Naive thymus-derived CD4-positive, alpha-beta T cell (primary cell): ENCODE measurements at regions not wholly inside any gene's neighbourhood (a gene's known extent, or its start where the extent isn't known, plus 50 kb on each side); places are given as distances from the start of the nearest gene placed in this dataset.

Experiments used
- ATAC-seq: fragments of 150-1000 bp; cut with Tn5 transposase; 2 replicates; pipeline ENCODE4 v1.10.0; 2021; ENCODE audit warnings: mild to moderate bottlenecking, moderate library complexity
- CTCF ChIA-PET: fragments of 350-600 bp; sonication (Branson Sonifier 250); formaldehyde crosslinking; loops from one replicate; lab custom pipeline; 2021; ENCODE audit warnings: antibody characterized with exemption; lab: Charles Lee
- POLR2A ChIA-PET: fragments of 350-600 bp; sonication (Branson Sonifier 250); formaldehyde crosslinking; loops from one replicate; lab custom pipeline; 2021; ENCODE audit warnings: antibody characterized with exemption, inconsistent platforms; lab: Charles Lee
- DNase-seq, 9 donors: peaks; one replicate each; pipeline versions ENCODE4 v3.0.0 to v3.0.0-alpha.2; 2020 to 2022; ENCODE audit warnings: mixed read lengths in 1 of 9
- H3K27ac ChIP-seq: one replicate; pipeline ENCODE4 v1.7.0; 2013; ENCODE audit warnings: mild to moderate bottlenecking, low read depth, low read length, moderate library complexity
- H3K27me3 ChIP-seq, 2 donors: one replicate each; pipeline ENCODE4 v1.7.0; 2013; ENCODE audit warnings: low read length in 2 of 2, mild to moderate bottlenecking in 2 of 2, moderate library complexity in 2 of 2; ENCODE audit not compliant: control insufficient read depth in 2 of 2, insufficient read depth in 2 of 2
- H3K36me3 ChIP-seq, 3 experiments: 1 replicate in 2 of 3; 2 replicates in 1 of 3; pipeline ENCODE4 v1.7.0; 2013; ENCODE audit warnings: low read length in 3 of 3, mild to moderate bottlenecking in 3 of 3, moderate library complexity in 1 of 3; ENCODE audit not compliant: insufficient read depth in 3 of 3, control insufficient read depth in 2 of 3
- H3K4me1 ChIP-seq, 2 donors: one replicate each; pipeline ENCODE4 v1.7.0; 2013; ENCODE audit warnings: low read length in 2 of 2, mild to moderate bottlenecking in 2 of 2, moderate library complexity in 1 of 2; ENCODE audit not compliant: control insufficient read depth in 2 of 2, insufficient read depth in 2 of 2
- H3K4me3 ChIP-seq: 2 replicates; pipeline ENCODE4 v1.7.0; 2013; ENCODE audit warnings: mild to moderate bottlenecking, low read length
- H3K9me3 ChIP-seq, 3 experiments: 1 replicate in 2 of 3; 2 replicates in 1 of 3; pipeline ENCODE4 v1.7.0; 2013; ENCODE audit warnings: low read length in 3 of 3; ENCODE audit not compliant: control insufficient read depth in 2 of 3
- H3K27ac Mint-ChIP-seq, 9 donors: one replicate each; pipeline ENCODE4 v1.8.0; 2020 to 2022; ENCODE audit warnings: mixed read lengths in 9 of 9, mild to moderate bottlenecking in 8 of 9, moderate library complexity in 5 of 9, inconsistent platforms in 2 of 9
- H3K27me3 Mint-ChIP-seq, 5 donors: one replicate each; pipeline ENCODE4 v1.8.0; 2021 to 2022; ENCODE audit warnings: mixed read lengths in 5 of 5, mild to moderate bottlenecking in 1 of 5
- H3K36me3 Mint-ChIP-seq, 5 donors: one replicate each; pipeline ENCODE4 v1.8.0; 2020 to 2022; ENCODE audit warnings: mixed read lengths in 5 of 5, mild to moderate bottlenecking in 3 of 5, inconsistent platforms in 1 of 5
- H3K4me1 Mint-ChIP-seq, 7 donors: one replicate each; pipeline ENCODE4 v1.8.0; 2020 to 2022; ENCODE audit warnings: mixed read lengths in 7 of 7, mild to moderate bottlenecking in 3 of 7, inconsistent platforms in 1 of 7
- H3K4me3 Mint-ChIP-seq, 10 donors: one replicate each; pipeline ENCODE4 v1.8.0; 2020 to 2022; ENCODE audit warnings: mild to moderate bottlenecking in 10 of 10, mixed read lengths in 10 of 10, moderate library complexity in 6 of 10, inconsistent platforms in 2 of 10
- H3K9me3 Mint-ChIP-seq, 11 donors: one replicate each; pipeline ENCODE4 v1.8.0; 2020 to 2022; ENCODE audit warnings: mixed read lengths in 11 of 11, mild to moderate bottlenecking in 4 of 11, inconsistent platforms in 1 of 11, moderate library complexity in 1 of 11
- intact Hi-C, 2 donors: fragments of 100-400 bp; cut with micrococcal nuclease; formaldehyde crosslinking; loops; one replicate each; pipeline ENCODE4 v1.15.1; 2023

GRCh38 chr1:187047298-187047697 lies 218.5 kb downstream of the PLA2G4A start:
- no peaks in the 10 kb centered on the region for H3K27me3 ChIP-seq
- Mint-ChIP-seq H3K27me3 (peaks cover 0 to 15% (median 3%) of the 10 kb centered on the region in 5 donors), H3K9me3 (no peaks in the 10 kb centered on the region), H3K36me3 (no peaks in the 10 kb centered on the region), H3K27ac (no peak overlapping the region), H3K4me1 (peaks cover 0 to 1% (median 0%) of the 10 kb centered on the region in 7 donors), H3K4me3 (no peak overlapping the region)
- ChIA-PET CTCF (no interaction called here), POLR2A (no interaction called here)
- no peak overlapping the region for H3K27ac ChIP-seq
- DNase-seq, result no peak
- H3K4me1 ChIP-seq, result no peaks in the 10 kb centered on the region
- intact Hi-C loops, result no loop called here
- no peaks in the 10 kb centered on the region for H3K36me3 ChIP-seq
- H3K4me3 ChIP-seq, result no peak overlapping the region
- no peaks in the 10 kb centered on the region for H3K9me3 ChIP-seq
- no peak for ATAC-seq

- ATAC-seq, result peak; percentile 46
- no peak overlapping the region for H3K4me3 Mint-ChIP-seq
- CTCF ChIA-PET, result interaction anchor here (0.7 kb wide), 1 partner anchor 632 kb away, joined by 5 read pairs; no protein-coding TSS in a partner anchor
- H3K9me3 Mint-ChIP-seq, result no peaks in the 10 kb centered on the region
- Histone ChIP-seq H3K9me3 (no peaks in the 10 kb centered on the region), H3K4me1 (no peaks in the 10 kb centered on the region), H3K27me3 (no peaks in the 10 kb centered on the region), H3K27ac (no peak overlapping the region), H3K4me3 (no peak overlapping the region), H3K36me3 (no peaks in the 10 kb centered on the region)
- H3K27ac Mint-ChIP-seq, result no peak overlapping the region
- POLR2A ChIA-PET, result no interaction called here
- H3K36me3 Mint-ChIP-seq, result no peaks in the 10 kb centered on the region
- H3K4me1 Mint-ChIP-seq, result peaks cover 0 to 5% (median 0%) of the 10 kb centered on the region in 7 donors
- H3K27me3 Mint-ChIP-seq, result peaks cover 0 to 6% (median 0%) of the 10 kb centered on the region in 5 donors
- DNase-seq, result peak in 5 of 9 donors; percentile 20 to 42 (median 31)
- intact Hi-C loops, result loop anchor here in 1 of 2 donors (10.0 kb wide), 1 partner anchor 813 kb away; no protein-coding TSS in a partner anchor
These were observed 223.0 kb downstream of the PLA2G4A start for GRCh38 chr1:187051618-187052232.

DNA sequence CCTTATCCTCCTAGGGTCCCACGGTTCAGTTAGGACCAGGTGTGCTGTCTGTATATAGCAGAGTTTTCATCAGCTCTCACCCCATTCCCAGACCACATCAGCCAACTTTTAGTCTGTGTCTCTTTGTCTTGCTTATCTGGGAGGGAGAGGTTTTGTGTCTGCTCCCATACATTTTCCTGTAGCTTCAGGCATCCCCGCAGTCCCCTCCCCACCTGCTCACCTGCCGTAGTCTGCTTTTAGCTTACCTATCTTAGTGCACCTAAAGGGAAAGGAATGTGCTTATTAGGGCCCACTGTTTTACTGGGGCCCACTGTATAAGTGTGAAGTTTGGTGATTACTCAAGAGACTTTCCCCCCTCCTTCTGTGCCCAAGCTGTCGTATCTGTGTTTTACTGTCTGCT lies 225.1 kb downstream of the PLA2G4A start:
- no peak for DNase-seq
- Histone ChIP-seq H3K27me3 (no peaks in the 10 kb centered on the region), H3K4me3 (no peak overlapping the region), H3K4me1 (no peaks in the 10 kb centered on the region), H3K27ac (no peak overlapping the region), H3K9me3 (no peaks in the 10 kb centered on the region), H3K36me3 (no peaks in the 10 kb centered on the region)
- no peaks in the 10 kb centered on the region for H3K27me3 Mint-ChIP-seq
- ChIA-PET CTCF (no interaction called here), POLR2A (no interaction called here)
- no peak overlapping the region for H3K4me3 Mint-ChIP-seq
- H3K4me1 Mint-ChIP-seq, result peaks cover 0 to 5% (median 0%) of the 10 kb centered on the region in 7 donors
- H3K27ac Mint-ChIP-seq, result no peak overlapping the region
- ATAC-seq, result no peak
- intact Hi-C loops, result loop anchor here in 1 of 2 donors (10.0 kb wide), 1 partner anchor 811 kb away; no protein-coding TSS in a partner anchor
- H3K36me3 Mint-ChIP-seq, result no peaks in the 10 kb centered on the region
- H3K9me3 Mint-ChIP-seq, result no peaks in the 10 kb centered on the region

DNA sequence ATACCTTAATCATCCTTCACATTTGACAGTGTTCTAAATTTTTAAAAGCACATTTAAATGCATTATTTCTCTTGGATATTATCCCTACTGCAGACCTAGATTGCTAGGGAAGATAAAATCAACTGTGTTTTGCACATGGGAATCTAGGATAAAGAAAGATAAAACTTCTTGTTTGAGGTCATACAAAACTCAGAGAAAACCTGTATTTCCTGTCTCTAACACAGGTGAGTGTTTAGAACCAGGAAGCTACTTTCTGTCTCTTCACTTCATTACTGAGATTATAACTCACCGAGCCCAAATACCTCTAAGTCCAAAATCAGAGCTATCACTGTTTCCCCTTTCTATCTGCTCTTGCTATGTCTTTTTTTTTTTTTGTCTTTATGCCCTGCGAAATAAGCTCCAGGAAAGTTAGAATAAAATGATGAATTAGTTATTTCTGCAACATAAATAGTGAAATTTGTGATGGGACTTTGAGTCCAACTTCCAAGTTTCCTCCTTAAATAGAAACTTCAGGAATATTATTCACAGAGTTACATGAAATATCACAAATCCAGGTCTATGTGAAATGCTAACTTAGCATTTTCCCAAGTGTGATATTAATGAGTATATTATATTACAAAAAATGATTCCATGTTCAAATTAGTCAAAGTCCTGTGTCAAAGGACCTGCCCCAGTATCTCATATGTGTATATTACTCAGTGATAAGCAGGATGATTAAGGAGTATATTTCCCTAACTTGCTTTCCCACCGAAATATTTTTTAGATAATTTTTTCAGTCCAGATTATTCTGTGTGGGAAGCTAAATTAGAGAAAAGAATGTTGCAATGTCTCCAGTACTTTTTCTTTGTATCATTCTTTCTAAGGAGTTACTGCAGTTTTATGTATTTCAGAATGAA lies 226.4 kb downstream of the PLA2G4A start:
- DNase-seq (no peak), ATAC-seq (no peak)
- ChIA-PET POLR2A (no interaction called here), CTCF (no interaction called here)
- Mint-ChIP-seq H3K36me3 (no peaks in the 10 kb centered on the region), H3K4me3 (peak overlapping the region in 1 of 10 donors; percentile 2), H3K9me3 (no peaks in the 10 kb centered on the region), H3K27ac (no peak overlapping the region), H3K27me3 (peaks cover 0 to 4% (median 0%) of the 10 kb centered on the region in 5 donors), H3K4me1 (peaks cover 0 to 5% (median 0%) of the 10 kb centered on the region in 7 donors)
- no peak overlapping the region for H3K27ac ChIP-seq
- H3K4me3 ChIP-seq, result no peak overlapping the region
- H3K9me3 ChIP-seq, result no peaks in the 10 kb centered on the region
- intact Hi-C loops, result loop anchor here in 1 of 2 donors (10.0 kb wide), 1 partner anchor 810 kb away; no protein-coding TSS in a partner anchor
- no peaks in the 10 kb centered on the region for H3K4me1 ChIP-seq
- H3K27me3 ChIP-seq, result no peaks in the 10 kb centered on the region
- H3K36me3 ChIP-seq, result no peaks in the 10 kb centered on the region

- Mint-ChIP-seq H3K36me3 (no peaks in the 10 kb centered on the region), H3K27me3 (peaks cover 0 to 4% (median 0%) of the 10 kb centered on the region in 5 donors), H3K4me1 (no peaks in the 10 kb centered on the region), H3K9me3 (peaks cover 0 to 7% (median 0%) of the 10 kb centered on the region in 11 donors), H3K27ac (no peak overlapping the region), H3K4me3 (no peak overlapping the region)
- intact Hi-C loops, result no loop called here
- POLR2A ChIA-PET, result no interaction called here
- CTCF ChIA-PET, result no interaction called here
- H3K27me3 ChIP-seq, result no peaks in the 10 kb centered on the region
- H3K9me3 ChIP-seq, result no peaks in the 10 kb centered on the region
- H3K4me3 ChIP-seq, result no peak overlapping the region
- ATAC-seq, result no peak
- H3K4me1 ChIP-seq, result no peaks in the 10 kb centered on the region
- H3K36me3 ChIP-seq, result no peaks in the 10 kb centered on the region
- no peak for DNase-seq
- no peak overlapping the region for H3K27ac ChIP-seq
These were observed 234.5 kb downstream of the PLA2G4A start for GRCh38 chr1:187063271-187063670.

DNA sequence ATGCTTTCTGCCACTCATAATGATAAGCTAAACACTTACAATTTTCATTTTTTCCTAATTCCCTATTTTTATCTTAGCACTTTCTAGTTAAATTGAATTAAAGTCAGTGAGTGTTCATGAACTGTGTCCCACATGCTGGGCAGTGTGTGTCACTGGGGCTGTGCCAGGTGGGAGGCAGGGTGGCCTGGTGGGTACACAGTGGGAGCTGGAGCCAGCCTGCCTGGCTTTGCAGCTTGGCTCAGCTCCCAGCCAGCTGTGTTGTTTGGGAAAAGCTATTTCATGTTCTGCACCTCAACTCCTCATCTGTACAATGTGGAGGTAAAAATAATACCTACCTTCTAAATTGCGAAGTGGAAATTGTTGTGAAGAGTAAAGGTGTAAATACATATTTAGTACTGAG lies 238.4 kb downstream of the PLA2G4A start:
- H3K4me3 ChIP-seq, result no peak overlapping the region
- intact Hi-C loops, result no loop called here
- CTCF ChIA-PET, result no interaction called here
- POLR2A ChIA-PET, result no interaction called here
- Mint-ChIP-seq H3K4me1 (peaks cover 0 to 3% (median 0%) of the 10 kb centered on the region in 7 donors), H3K27ac (no peak overlapping the region), H3K27me3 (peaks cover 0 to 4% (median 0%) of the 10 kb centered on the region in 5 donors), H3K36me3 (no peaks in the 10 kb centered on the region), H3K9me3 (peaks cover 0 to 5% (median 0%) of the 10 kb centered on the region in 11 donors), H3K4me3 (no peak overlapping the region)
- H3K27ac ChIP-seq, result no peak overlapping the region
- no peaks in the 10 kb centered on the region for H3K27me3 ChIP-seq
- H3K9me3 ChIP-seq, result no peaks in the 10 kb centered on the region
- no peaks in the 10 kb centered on the region for H3K36me3 ChIP-seq
- no peak for DNase-seq
- no peak for ATAC-seq
- no peaks in the 10 kb centered on the region for H3K4me1 ChIP-seq
